ENCODE measurements at regions not wholly inside any gene's neighbourhood (a gene's known extent, or its start where the extent isn't known, plus 50 kb on each side); places are given as distances from the start of the nearest gene placed in this dataset.

- no peak for TF ChIP-seq ATF2 (CRISPR knock-in tag; IDR thresholded peaks at IDR 0.05)
- no peak for TF ChIP-seq PRDM10 (IDR thresholded peaks at IDR 0.05; ENCODE audit: partially characterized antibody)
- no peak for TF ChIP-seq E2F4 (CRISPR knock-in tag; IDR thresholded peaks at IDR 0.05; ENCODE audit: low read depth)
- no peak for TF ChIP-seq TCF15 (CRISPR knock-in tag; IDR thresholded peaks at IDR 0.05)
- TF ChIP-seq ZNF695 (CRISPR knock-in tag; IDR thresholded peaks at IDR 0.05), result no peak
- no peak for TF ChIP-seq PRPF4 (IDR thresholded peaks at IDR 0.05; ENCODE audit: insufficient read depth, low read depth, low read length, poor library complexity, severe bottlenecking)
- TF ChIP-seq HSF4 (CRISPR knock-in tag; IDR thresholded peaks at IDR 0.05; ENCODE audit: borderline replicate concordance), result no peak
- no peak for TF ChIP-seq FUS (optimal IDR thresholded peaks at IDR 0.05; ENCODE audit: low read depth, low read length)
- TF ChIP-seq ZBTB8A (IDR thresholded peaks at IDR 0.05; ENCODE audit: partially characterized antibody), result no peak
- TF ChIP-seq E2F3 (CRISPR knock-in tag; IDR thresholded peaks at IDR 0.05), result no peak
- TF ChIP-seq ZNF407 (IDR thresholded peaks at IDR 0.05; ENCODE audit: low read depth), result no peak
Measured at GRCh38 chr10:3926675-3927525, 141.9 kb upstream of the KLF6 start (continued).

Data from K562 (cell line).